ENCODE measurements at regions not wholly inside any gene's neighbourhood (a gene's known extent, or its start where the extent isn't known, plus 50 kb on each side); places are given as distances from the start of the nearest gene placed in this dataset.

DNA sequence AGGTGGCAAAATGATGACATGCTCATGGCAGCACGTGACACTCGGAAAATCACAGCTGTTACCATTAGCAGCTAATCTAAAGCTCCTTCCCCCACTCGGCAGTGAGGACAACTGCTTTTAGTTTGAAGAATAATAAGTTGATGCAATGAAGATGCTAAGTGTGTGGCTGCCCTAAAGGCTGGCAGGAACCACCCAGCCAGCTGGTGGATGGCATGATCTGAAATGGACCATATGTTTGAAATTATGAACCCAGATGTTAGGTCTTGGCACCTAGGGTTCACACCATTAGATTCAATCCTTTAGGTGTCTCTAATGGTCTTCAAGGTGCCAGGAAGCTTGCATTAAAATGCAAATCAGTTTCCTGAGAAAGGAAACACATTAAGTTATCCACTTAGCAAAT lies 230.1 kb downstream of the WDR11 start:
- TF ChIP-seq FOSL1 (IDR thresholded peaks at IDR 0.05; ENCODE audit: low read depth) (no peak), SIN3A (IDR thresholded peaks at IDR 0.05; ENCODE audit: low read depth) (no peak), ZFX (IDR thresholded peaks at IDR 0.05) (no peak), SRF (IDR thresholded peaks at IDR 0.05; ENCODE audit: low read depth) (no peak), TCF7L2 (IDR thresholded peaks at IDR 0.05; ENCODE audit: borderline replicate concordance, extremely low read depth, insufficient read depth, insufficient read length) (no peak), JUND (IDR thresholded peaks at IDR 0.05) (no peak), EZH2phosphoT487 (IDR thresholded peaks at IDR 0.05; ENCODE audit: borderline replicate concordance) (no peak), POLR2A (IDR thresholded peaks at IDR 0.05; ENCODE audit: borderline replicate concordance, extremely low read depth, insufficient read depth, insufficient read length) (no peak), CEBPB (IDR thresholded peaks at IDR 0.05; ENCODE audit: low read depth) (no peak), SP1 (IDR thresholded peaks at IDR 0.05; ENCODE audit: low read depth) (no peak), CBX3 (IDR thresholded peaks at IDR 0.05; ENCODE audit: low read depth) (no peak)
- TF ChIP-seq, protein P1, sequence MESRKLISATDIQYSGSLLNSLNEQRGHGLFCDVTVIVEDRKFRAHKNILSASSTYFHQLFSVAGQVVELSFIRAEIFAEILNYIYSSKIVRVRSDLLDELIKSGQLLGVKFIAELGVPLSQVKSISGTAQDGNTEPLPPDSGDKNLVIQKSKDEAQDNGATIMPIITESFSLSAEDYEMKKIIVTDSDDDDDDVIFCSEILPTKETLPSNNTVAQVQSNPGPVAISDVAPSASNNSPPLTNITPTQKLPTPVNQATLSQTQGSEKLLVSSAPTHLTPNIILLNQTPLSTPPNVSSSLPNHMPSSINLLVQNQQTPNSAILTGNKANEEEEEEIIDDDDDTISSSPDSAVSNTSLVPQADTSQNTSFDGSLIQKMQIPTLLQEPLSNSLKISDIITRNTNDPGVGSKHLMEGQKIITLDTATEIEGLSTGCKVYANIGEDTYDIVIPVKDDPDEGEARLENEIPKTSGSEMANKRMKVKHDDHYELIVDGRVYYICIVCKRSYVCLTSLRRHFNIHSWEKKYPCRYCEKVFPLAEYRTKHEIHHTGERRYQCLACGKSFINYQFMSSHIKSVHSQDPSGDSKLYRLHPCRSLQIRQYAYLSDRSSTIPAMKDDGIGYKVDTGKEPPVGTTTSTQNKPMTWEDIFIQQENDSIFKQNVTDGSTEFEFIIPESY (IDR thresholded peaks at IDR 0.05; ENCODE audit: extremely low read depth, insufficient replicate concordance, low read length), result no peak
- TF ChIP-seq, protein P2, sequence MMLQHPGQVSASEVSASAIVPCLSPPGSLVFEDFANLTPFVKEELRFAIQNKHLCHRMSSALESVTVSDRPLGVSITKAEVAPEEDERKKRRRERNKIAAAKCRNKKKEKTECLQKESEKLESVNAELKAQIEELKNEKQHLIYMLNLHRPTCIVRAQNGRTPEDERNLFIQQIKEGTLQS (IDR thresholded peaks at IDR 0.05), result no peak
- CTCF ChIA-PET, result no interaction called here
- Histone ChIP-seq H3K36me3 (ENCODE audit: control insufficient read depth in 1 of 2, insufficient read depth in 2 of 2, low read length in 2 of 2) (no peaks in the 10 kb centered on the region), H3K9me2 (ENCODE audit: insufficient read depth) (no peaks in the 10 kb centered on the region), H3K4me2 (ENCODE audit: low read length) (no peak overlapping the region), H3K4me1 (ENCODE audit: control insufficient read depth in 1 of 2, insufficient read depth in 2 of 2, low read length in 2 of 2) (peaks cover 0 to 11% of the 10 kb centered on the region in 2 experiments; a peak in 2 of 4 replicates), H3K9me3 (ENCODE audit: control insufficient read depth in 1 of 2, insufficient read depth in 1 of 2, low read depth in 1 of 2, low read length in 2 of 2) (no peaks in the 10 kb centered on the region), H3K27me3 (ENCODE audit: insufficient read depth, low read length) (peaks cover 39% of the 10 kb centered on the region), H3K9ac (ENCODE audit: low read length) (no peak overlapping the region), H2AFZ (ENCODE audit: low read depth, low read length, poor library complexity, severe bottlenecking) (no peak overlapping the region), H3K79me2 (ENCODE audit: insufficient read depth, low read length) (no peaks in the 10 kb centered on the region), H3K27ac (ENCODE audit: low read depth, low read length) (no peak overlapping the region), H4K20me1 (ENCODE audit: insufficient read depth) (no peaks in the 10 kb centered on the region), H3K4me3 (replicated peaks in 1 of 2; ENCODE audit: low read depth in 1 of 2, low read length in 2 of 2) (no peak overlapping the region)
- BruUV-seq (replicated peaks), result no TSS peak
- DNase-seq (ENCODE audit: low read depth, low spot score), result no peak
- POLR2A ChIA-PET, result no interaction called here
- intact Hi-C loops (cut with micrococcal nuclease), result no loop called here
- RAD21 ChIA-PET (ENCODE audit: low non-redundant PET in 1 of 2, low total read pairs in 2 of 2, uncharacterized antibody in 2 of 2, unreplicated experiment in 2 of 2), result no interaction called here
- ATAC-seq, result no peak
